ENCODE measurements at regions not wholly inside any gene's neighbourhood (a gene's known extent, or its start where the extent isn't known, plus 50 kb on each side); places are given as distances from the start of the nearest gene placed in this dataset.

GRCh38 chr1:37150986-37151385, 116.7 kb upstream of the GRIK3 start:
- Histone ChIP-seq H3K9me1 (replicated peaks; ENCODE audit: control insufficient read depth, extremely low read depth, insufficient read depth, low read length) (no peaks in the 10 kb centered on the region), H3K4me2 (ENCODE audit: insufficient read depth, low read length) (no peak overlapping the region), H3K27me3 (ENCODE audit: control insufficient read depth in 2 of 2, insufficient read depth in 2 of 2, low read length in 2 of 2) (no peaks in the 10 kb centered on the region), H2AFZ (ENCODE audit: low read depth, low read length) (no peak overlapping the region), H3K4me3 (replicated peaks in 1 of 3; ENCODE audit: insufficient read depth in 1 of 3, low read depth in 1 of 3, low read length in 3 of 3) (no peak overlapping the region), H3K9ac (replicated peaks; ENCODE audit: extremely low read depth, insufficient read depth, low read length) (no peak overlapping the region), H3K79me2 (ENCODE audit: control insufficient read depth, insufficient read depth, low read length) (no peaks in the 10 kb centered on the region), H4K20me1 (replicated peaks; ENCODE audit: control insufficient read depth, extremely low read depth, insufficient read depth, low read length) (no peaks in the 10 kb centered on the region), H3K27ac (ENCODE audit: insufficient read depth, low read depth, low read length) (no peak overlapping the region), H3K36me3 (ENCODE audit: control insufficient read depth in 2 of 2, extremely low read depth in 1 of 2, insufficient read depth in 2 of 2, low read length in 2 of 2) (no peaks in the 10 kb centered on the region), H3K4me1 (ENCODE audit: control insufficient read depth, extremely low read depth, insufficient read depth, low read length) (no peaks in the 10 kb centered on the region), H3K9me3 (replicated peaks; ENCODE audit: control insufficient read depth, insufficient read depth, low read length) (no peaks in the 10 kb centered on the region)
- BruUV-seq (replicated peaks): no TSS peak
- TF ChIP-seq JUN (IDR thresholded peaks at IDR 0.05; ENCODE audit: borderline replicate concordance, insufficient read depth, insufficient read length, low read depth) (no peak), EZH2 (IDR thresholded peaks at IDR 0.05; ENCODE audit: borderline replicate concordance, low read depth, low read length, severe bottlenecking) (no peak), GATA2 (IDR thresholded peaks at IDR 0.05; ENCODE audit: insufficient read depth, insufficient read length, low read depth, low read length) (no peak), MAX (IDR thresholded peaks at IDR 0.05; ENCODE audit: insufficient read depth, insufficient read length) (no peak), POLR2A (IDR thresholded peaks at IDR 0.05; ENCODE audit: low read depth, low read length) (no peak), CTCF (IDR thresholded peaks at IDR 0.05; ENCODE audit: extremely low read depth in 1 of 2, insufficient read depth in 1 of 2, low read depth in 1 of 2, low read length in 2 of 2) (no peak)
- intact Hi-C loops (cut with micrococcal nuclease): no loop called here
- DNase-seq (ENCODE audit: low read depth, low spot score) (no peak), FAIRE-seq (no peak)
- dilution Hi-C loops (cut with MboI; ENCODE audit: extremely low pct_ligation_motif_present, low sequenced_read_pairs): no loop called here
- CTCF ChIA-PET: no interaction called here
- POLR2A ChIA-PET: no interaction called here

GRCh38 chr1:37151789-37152188, 117.5 kb upstream of the GRIK3 start:
- no peak overlapping the region for H3K4me3 ChIP-seq (replicated peaks in 1 of 3; ENCODE audit: insufficient read depth in 1 of 3, low read depth in 1 of 3, low read length in 3 of 3)
- dilution Hi-C loops (cut with MboI; ENCODE audit: extremely low pct_ligation_motif_present, low sequenced_read_pairs): no loop called here
- FAIRE-seq (no peak), DNase-seq (ENCODE audit: low read depth, low spot score) (no peak)
- no peak overlapping the region for H3K27ac ChIP-seq (ENCODE audit: insufficient read depth, low read depth, low read length)
- BruUV-seq (replicated peaks): no TSS peak
- no peaks in the 10 kb centered on the region for H4K20me1 ChIP-seq (replicated peaks; ENCODE audit: control insufficient read depth, extremely low read depth, insufficient read depth, low read length)
- no peak overlapping the region for H3K9ac ChIP-seq (replicated peaks; ENCODE audit: extremely low read depth, insufficient read depth, low read length)
- intact Hi-C loops (cut with micrococcal nuclease): no loop called here
- no peak overlapping the region for H3K4me2 ChIP-seq (ENCODE audit: insufficient read depth, low read length)
- no peaks in the 10 kb centered on the region for H3K9me3 ChIP-seq (replicated peaks; ENCODE audit: control insufficient read depth, insufficient read depth, low read length)
- no peaks in the 10 kb centered on the region for H3K9me1 ChIP-seq (replicated peaks; ENCODE audit: control insufficient read depth, extremely low read depth, insufficient read depth, low read length)
- TF ChIP-seq MAX (IDR thresholded peaks at IDR 0.05; ENCODE audit: insufficient read depth, insufficient read length): no peak
- TF ChIP-seq MYC (IDR thresholded peaks at IDR 0.05; ENCODE audit: low read depth, low read length): no peak
- no peak for TF ChIP-seq CTCF (IDR thresholded peaks at IDR 0.05; ENCODE audit: extremely low read depth in 1 of 2, insufficient read depth in 1 of 2, low read depth in 1 of 2, low read length in 2 of 2)
- TF ChIP-seq JUN (IDR thresholded peaks at IDR 0.05; ENCODE audit: borderline replicate concordance, insufficient read depth, insufficient read length, low read depth): no peak
- TF ChIP-seq EZH2 (IDR thresholded peaks at IDR 0.05; ENCODE audit: borderline replicate concordance, low read depth, low read length, severe bottlenecking): no peak
- no peak for TF ChIP-seq POLR2A (IDR thresholded peaks at IDR 0.05; ENCODE audit: low read depth, low read length)
- TF ChIP-seq POLR2AphosphoS5 (IDR thresholded peaks at IDR 0.05; ENCODE audit: insufficient read depth, low read depth, low read length): no peak
- TF ChIP-seq GATA2 (IDR thresholded peaks at IDR 0.05; ENCODE audit: insufficient read depth, insufficient read length, low read depth, low read length): no peak
- TF ChIP-seq FOS (IDR thresholded peaks at IDR 0.05; ENCODE audit: borderline replicate concordance, insufficient read depth, low read length): no peak
- ChIA-PET CTCF (no interaction called here), POLR2A (no interaction called here)
- no peaks in the 10 kb centered on the region for H3K27me3 ChIP-seq (ENCODE audit: control insufficient read depth in 2 of 2, insufficient read depth in 2 of 2, low read length in 2 of 2)
- H3K36me3 ChIP-seq (ENCODE audit: control insufficient read depth in 2 of 2, extremely low read depth in 1 of 2, insufficient read depth in 2 of 2, low read length in 2 of 2): no peaks in the 10 kb centered on the region
- H3K79me2 ChIP-seq (ENCODE audit: control insufficient read depth, insufficient read depth, low read length): no peaks in the 10 kb centered on the region
- H3K4me1 ChIP-seq (ENCODE audit: control insufficient read depth, extremely low read depth, insufficient read depth, low read length): no peaks in the 10 kb centered on the region
- H2AFZ ChIP-seq (ENCODE audit: low read depth, low read length): no peak overlapping the region

Measured in endothelial cell of umbilical vein (primary cell).